ENCODE measurements at regions not wholly inside any gene's neighbourhood (a gene's known extent, or its start where the extent isn't known, plus 50 kb on each side); places are given as distances from the start of the nearest gene placed in this dataset.

DNA sequence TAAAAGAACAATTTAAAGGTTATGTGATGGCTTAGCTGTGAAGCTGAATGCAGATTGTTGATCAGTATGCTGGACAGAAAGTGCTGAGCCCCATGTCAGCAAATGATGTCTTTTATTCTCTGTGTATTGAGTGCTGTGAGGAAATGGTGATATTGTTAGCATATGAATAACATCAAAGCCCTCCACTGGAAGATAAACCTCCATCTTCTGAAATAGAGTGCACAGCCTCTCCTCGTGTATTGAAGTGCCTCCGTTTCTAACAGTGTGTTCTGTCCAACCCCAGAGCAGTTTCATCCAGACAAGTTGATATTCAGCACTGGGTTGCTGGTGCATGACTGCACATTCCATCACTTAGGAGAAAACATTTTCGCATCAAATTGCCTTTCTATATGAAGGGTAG lies 242.9 kb downstream of the CSNK1G3 start:
- peak overlapping the region in 1 of 2 donors; percentile 72 for H3K27ac ChIP-seq
- H3K36me3 ChIP-seq, result no peaks in the 10 kb centered on the region
- H3K9me3 ChIP-seq, result no peaks in the 10 kb centered on the region
- no peak overlapping the region for H3K4me3 ChIP-seq
- H3K4me1 ChIP-seq, result peaks cover 0 to 23% of the 10 kb centered on the region in 2 donors
- TF ChIP-seq CTCF (IDR thresholded peaks at IDR 0.05), result no peak
- no peak for DNase-seq (ENCODE audit: low spot score)
- no peaks in the 10 kb centered on the region for H3K27me3 ChIP-seq

DNA sequence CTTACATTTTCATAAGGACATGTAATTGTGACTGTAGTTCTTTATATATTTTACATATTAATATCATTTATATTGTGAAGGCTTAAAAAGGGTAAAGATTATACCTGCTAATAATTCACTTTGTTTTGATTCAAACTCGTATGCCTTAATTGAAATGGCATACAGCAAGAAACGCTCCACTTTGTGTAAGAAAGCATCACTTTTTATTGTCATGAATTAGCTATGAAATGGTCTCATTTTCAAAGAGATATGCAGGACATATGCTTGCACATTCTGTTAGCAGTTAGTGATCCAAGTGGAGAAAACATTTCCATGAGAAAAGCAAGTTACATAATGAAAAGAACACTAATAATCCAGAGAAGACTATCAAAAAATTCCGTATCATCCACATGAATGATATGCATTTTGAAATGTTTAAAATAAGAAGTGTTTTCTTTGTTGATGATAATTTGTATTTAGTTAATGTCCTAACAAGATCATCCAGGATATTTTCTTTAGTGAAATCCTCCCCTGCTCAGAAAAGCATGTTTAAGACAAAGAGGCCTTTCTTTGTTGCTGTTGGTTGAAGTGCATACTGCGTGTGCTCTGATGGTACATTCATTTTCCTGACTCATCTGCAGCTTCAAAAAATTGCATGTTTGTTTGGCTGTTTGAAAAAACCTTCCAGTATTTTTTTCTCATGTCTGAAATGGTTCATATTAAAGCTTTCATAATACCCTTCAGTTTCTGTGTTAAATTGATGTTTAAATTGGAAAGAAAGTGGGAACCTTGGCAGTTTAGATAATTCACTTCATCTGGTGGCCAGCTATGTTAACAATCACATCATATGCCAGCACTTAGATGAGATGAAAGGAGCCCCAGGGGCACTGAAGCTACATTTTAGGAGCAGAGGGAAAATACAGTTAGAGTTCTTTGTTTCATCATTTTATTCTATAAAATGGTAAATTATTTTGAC lies 242.2 kb downstream of the CSNK1G3 start:
- no peaks in the 10 kb centered on the region for H3K9me3 ChIP-seq
- no peak for TF ChIP-seq CTCF (IDR thresholded peaks at IDR 0.05)
- H3K27me3 ChIP-seq, result no peaks in the 10 kb centered on the region
- no peaks in the 10 kb centered on the region for H3K36me3 ChIP-seq
- no peak overlapping the region for H3K4me3 ChIP-seq
- no peak for DNase-seq (ENCODE audit: low spot score)
- peaks cover 0 to 23% of the 10 kb centered on the region in 2 donors for H3K4me1 ChIP-seq
- peak overlapping the region in 1 of 2 donors; percentile 72 for H3K27ac ChIP-seq

DNA sequence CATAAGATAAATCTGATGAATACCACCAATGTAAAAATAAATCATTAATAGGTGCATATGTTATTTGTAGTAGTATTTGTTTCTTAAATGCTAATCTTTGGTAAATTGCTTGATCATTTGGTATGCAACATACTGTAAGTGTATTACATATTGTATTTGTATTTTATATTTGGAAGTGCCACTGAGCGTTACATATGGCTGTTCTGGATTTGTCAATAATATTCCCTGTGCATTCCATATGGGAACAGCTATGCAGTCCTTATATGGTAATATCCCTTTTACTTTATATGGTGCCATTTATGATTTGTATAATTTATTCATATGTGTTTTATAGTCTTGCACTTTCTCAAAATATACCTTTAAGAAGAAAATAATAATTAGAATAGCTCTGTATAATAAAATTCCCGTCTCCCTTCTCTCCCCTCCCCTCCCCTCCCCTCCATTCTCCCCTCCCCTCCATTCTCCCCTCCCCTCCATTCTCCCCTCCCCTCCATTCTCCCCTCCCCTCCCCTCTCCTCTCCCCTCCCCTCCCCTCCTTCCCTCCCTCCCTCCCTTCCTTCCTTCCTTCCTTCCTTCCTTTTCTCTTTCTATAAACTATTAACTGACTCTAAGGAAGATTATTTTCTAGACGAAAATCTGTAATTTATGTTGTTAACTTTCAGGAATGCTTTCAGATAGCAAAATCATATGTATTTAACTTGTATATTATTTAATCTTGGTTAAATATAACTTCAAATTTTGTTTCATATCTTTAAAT lies 241.4 kb downstream of the CSNK1G3 start:
- Histone ChIP-seq H3K9me3 (no peaks in the 10 kb centered on the region), H3K4me3 (no peak overlapping the region), H3K27me3 (no peaks in the 10 kb centered on the region), H3K4me1 (peaks cover 0 to 23% of the 10 kb centered on the region in 2 donors), H3K36me3 (no peaks in the 10 kb centered on the region), H3K27ac (peak overlapping the region; percentile 8 to 72)
- DNase-seq (ENCODE audit: low spot score), result no peak
- no peak for TF ChIP-seq CTCF (IDR thresholded peaks at IDR 0.05)

DNA sequence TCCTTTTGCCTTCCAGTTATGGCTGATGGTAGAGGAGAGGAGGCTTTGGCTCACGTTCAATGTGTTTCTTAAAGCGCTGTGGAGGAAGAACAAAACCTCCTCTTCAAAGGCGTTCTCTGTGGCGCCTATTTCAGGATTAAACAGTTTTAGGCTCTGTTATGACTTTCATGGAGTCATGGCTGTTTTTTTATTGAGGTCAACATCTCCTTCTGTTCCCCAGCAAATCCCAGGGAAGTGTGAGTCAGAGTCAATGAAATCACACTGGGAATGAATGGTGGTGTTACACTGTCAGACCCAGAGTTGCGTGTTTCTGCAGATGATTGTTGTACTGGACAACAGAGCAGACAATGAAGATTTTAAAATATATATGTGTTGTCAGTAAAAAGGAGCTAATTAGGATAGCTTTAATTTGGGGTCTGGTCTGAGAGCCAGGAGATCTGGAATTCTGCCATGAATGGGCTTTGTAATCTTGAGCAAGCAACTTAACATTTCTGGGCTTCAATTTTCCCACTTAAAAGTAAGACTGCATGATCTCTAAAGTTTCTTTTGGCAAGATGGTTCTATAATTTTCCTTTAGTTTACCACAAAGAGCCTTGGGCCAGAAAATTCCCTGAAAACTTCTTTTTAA lies 240.7 kb downstream of the CSNK1G3 start:
- no peaks in the 10 kb centered on the region for H3K9me3 ChIP-seq
- H3K27me3 ChIP-seq, result no peaks in the 10 kb centered on the region
- no peak for DNase-seq (ENCODE audit: low spot score)
- H3K27ac ChIP-seq, result peak overlapping the region; percentile 65 to 70
- no peak overlapping the region for H3K4me3 ChIP-seq
- no peaks in the 10 kb centered on the region for H3K36me3 ChIP-seq
- H3K4me1 ChIP-seq, result peaks cover 0 to 23% of the 10 kb centered on the region in 2 donors
- TF ChIP-seq CTCF (IDR thresholded peaks at IDR 0.05), result no peak

- H3K9me3 ChIP-seq, result no peaks in the 10 kb centered on the region
- no peak for TF ChIP-seq CTCF (IDR thresholded peaks at IDR 0.05)
- no peak overlapping the region for H3K4me3 ChIP-seq
- H3K36me3 ChIP-seq, result no peaks in the 10 kb centered on the region
- no peaks in the 10 kb centered on the region for H3K27me3 ChIP-seq
- peaks cover 0 to 23% of the 10 kb centered on the region in 2 donors for H3K4me1 ChIP-seq
- DNase-seq (ENCODE audit: low spot score), result no peak
- H3K27ac ChIP-seq, result peak overlapping the region in 1 of 2 donors; percentile 70
These were observed 239.7 kb downstream of the CSNK1G3 start for GRCh38 chr5:123751670-123752069.
